ENCODE measurements at regions not wholly inside any gene's neighbourhood (a gene's known extent, or its start where the extent isn't known, plus 50 kb on each side); places are given as distances from the start of the nearest gene placed in this dataset.

GRCh38 chr12:13719986-13720385, 261.4 kb downstream of the GRIN2B start:
- TF ChIP-seq SP1 (IDR thresholded peaks at IDR 0.05; ENCODE audit: low read depth, low read length) (no peak), MXI1 (IDR thresholded peaks at IDR 0.05; ENCODE audit: low read depth, low read length) (no peak), SUPT20H (IDR thresholded peaks at IDR 0.05; ENCODE audit: borderline replicate concordance, control insufficient read depth, low read depth, low read length) (no peak), CTCF (IDR thresholded peaks at IDR 0.05 in 2 of 3, conservative IDR thresholded peaks at IDR 0.05 in 1 of 3; ENCODE audit: control insufficient read depth in 2 of 3, extremely low read depth in 1 of 3, insufficient read depth in 1 of 3, low read depth in 3 of 3, low read length in 3 of 3) (no peak), IRF5 (IDR thresholded peaks at IDR 0.05; ENCODE audit: borderline replicate concordance) (no peak), BRCA1 (IDR thresholded peaks at IDR 0.05; ENCODE audit: low read depth, low read length) (no peak), IRF3 (IDR thresholded peaks at IDR 0.05) (no peak), BCL3 (IDR thresholded peaks at IDR 0.05; ENCODE audit: borderline replicate concordance, insufficient read depth, low read depth, low read length, poor library complexity, severe bottlenecking) (no peak)

All from GM12878 (cell line).